Activated T-cell treated with anti-CD3 and anti-CD28 coated beads, Interleukin-2, amount 50 U/mL, for 4 hours (primary cell): ENCODE measurements at regions not wholly inside any gene's neighbourhood (a gene's known extent, or its start where the extent isn't known, plus 50 kb on each side); places are given as distances from the start of the nearest gene placed in this dataset.

Source experiments
- ATAC-seq, 2 donors: fragments of 200-7000 bp; cut with Tn5 transposase; one replicate each; pipeline ENCODE4 v1.10.0; 2021
- DNase-seq: peaks from one replicate; pipeline ENCODE4 v3.0.0-alpha.2; 2020
- H3K27me3 Mint-ChIP-seq: one replicate; pipeline ENCODE4 v1.8.0; 2021; ENCODE audit warnings: low read depth, mixed read lengths
- H3K36me3 Mint-ChIP-seq: one replicate; pipeline ENCODE4 v1.8.0; 2022; ENCODE audit warnings: mixed read lengths; ENCODE audit not compliant: insufficient read depth
- H3K4me1 Mint-ChIP-seq: one replicate; pipeline ENCODE4 v1.8.0; 2021; ENCODE audit warnings: low read depth, mixed read lengths
- H3K4me3 Mint-ChIP-seq: one replicate; pipeline ENCODE4 v1.8.0; 2021; ENCODE audit warnings: mild to moderate bottlenecking, moderate library complexity, mixed read lengths
- H3K9me3 Mint-ChIP-seq: one replicate; pipeline ENCODE4 v1.8.0; 2021; ENCODE audit warnings: mixed read lengths

DNA sequence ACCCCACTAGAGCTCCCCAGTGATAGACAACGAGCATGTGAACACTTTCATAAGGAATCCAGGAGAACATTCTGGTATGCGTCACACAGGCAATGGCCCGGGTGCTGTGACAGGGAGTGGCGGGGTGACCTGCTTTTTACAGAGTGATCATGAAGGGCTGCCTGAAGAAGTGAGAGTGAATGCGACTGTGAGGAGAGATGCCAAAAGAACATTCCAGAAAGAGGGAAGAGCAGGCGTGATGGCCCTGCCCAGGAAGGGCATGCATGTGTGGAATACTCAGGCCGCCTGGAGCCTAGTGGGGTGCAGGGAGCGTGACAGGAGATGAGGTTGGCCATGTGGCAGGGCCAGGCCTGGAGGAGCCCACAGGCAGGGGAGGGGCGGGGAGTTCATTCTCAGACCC lies 53.8 kb downstream of the FZD10 start:
- DNase-seq (no peak), ATAC-seq (no peak)
- H3K4me1 Mint-ChIP-seq: no peaks in the 10 kb centered on the region
- H3K36me3 Mint-ChIP-seq: no peaks in the 10 kb centered on the region
- peaks cover 7% of the 10 kb centered on the region for H3K9me3 Mint-ChIP-seq
- H3K27me3 Mint-ChIP-seq: peaks cover 11% of the 10 kb centered on the region
- H3K4me3 Mint-ChIP-seq: no peak overlapping the region

DNA sequence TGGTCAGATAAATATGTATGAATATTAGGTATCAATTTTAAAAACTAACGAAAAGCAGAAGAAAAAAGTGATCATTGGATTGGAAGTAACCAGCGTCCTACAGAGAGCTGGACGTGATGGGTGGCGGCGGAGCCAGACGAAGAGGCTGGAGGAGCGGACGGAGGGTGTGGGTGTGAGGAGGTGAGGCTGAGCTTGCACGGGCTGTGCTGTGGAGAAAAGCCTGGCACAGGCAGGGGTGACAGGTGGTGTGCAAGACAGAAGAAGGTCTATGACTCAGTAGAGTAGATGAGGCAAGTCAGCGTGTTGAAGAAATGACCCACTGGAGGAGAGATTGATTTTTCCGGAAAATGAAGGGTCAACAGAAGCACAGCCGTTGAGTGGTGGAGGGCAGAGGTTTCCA lies 56.4 kb downstream of the FZD10 start:
- Mint-ChIP-seq H3K27me3 (peaks cover 13% of the 10 kb centered on the region), H3K36me3 (no peaks in the 10 kb centered on the region), H3K4me1 (no peaks in the 10 kb centered on the region), H3K9me3 (peaks cover 7% of the 10 kb centered on the region), H3K4me3 (no peak overlapping the region)
- no peak for ATAC-seq
- no peak for DNase-seq

DNA sequence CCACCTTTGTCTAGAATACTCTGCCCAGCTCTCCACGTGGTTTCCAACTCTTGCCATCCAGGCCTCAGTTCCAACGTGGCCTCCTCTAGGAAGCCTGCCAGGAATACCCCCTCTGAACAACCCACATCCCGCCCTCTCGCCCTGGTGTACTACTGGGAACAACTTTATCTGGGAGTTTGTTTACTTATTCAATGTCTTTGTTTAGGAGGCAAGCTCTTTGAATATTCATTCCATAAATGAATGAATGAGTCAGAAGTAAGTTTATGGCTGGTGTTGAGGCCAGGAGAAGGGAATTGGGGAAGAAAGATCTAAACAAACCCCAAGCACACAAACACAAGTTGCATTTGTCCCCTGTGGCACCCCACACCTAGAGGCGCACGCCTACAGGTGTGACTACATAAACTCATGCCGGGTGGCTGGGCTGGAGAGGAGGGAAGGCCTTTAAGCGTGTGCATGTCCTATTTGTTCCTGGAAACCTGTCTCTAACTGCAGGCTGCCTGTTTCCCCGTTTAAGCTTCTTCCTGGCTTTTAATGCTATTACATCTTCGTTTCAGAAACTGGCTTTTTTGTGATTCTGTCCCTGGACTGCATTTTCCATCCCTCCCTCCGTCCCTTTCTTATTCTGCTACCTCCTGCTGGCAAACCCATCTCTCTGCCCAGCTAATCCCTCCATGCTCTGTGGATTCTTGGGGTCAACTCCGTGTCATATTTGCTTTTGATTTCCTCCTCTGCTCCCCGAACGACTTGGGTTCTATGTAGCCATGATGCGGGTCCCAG lies 57.9 kb downstream of the FZD10 start:
- H3K36me3 Mint-ChIP-seq: no peaks in the 10 kb centered on the region
- H3K9me3 Mint-ChIP-seq: peaks cover 7% of the 10 kb centered on the region
- no peak for DNase-seq
- no peak for ATAC-seq
- no peak overlapping the region for H3K4me3 Mint-ChIP-seq
- H3K27me3 Mint-ChIP-seq: peaks cover 12% of the 10 kb centered on the region
- H3K4me1 Mint-ChIP-seq: no peaks in the 10 kb centered on the region

DNA sequence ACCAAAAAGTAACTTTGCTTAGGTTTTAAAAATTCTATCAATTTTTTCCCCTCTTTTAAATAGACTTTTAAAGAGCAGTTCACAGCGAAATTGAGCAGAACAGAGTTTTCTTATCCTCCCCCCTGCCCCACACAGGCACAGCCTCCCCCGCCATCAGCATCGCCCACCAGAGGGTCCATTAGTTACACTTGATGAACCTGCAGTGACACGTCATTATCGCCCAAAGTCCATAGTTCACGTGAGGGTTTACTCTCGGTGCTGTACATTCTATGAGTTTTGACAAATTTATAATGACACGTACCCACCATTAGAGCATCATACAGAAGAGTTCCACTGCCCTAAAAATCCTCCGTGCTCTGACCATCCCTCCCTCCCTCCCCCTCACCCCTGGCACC lies 58.4 kb downstream of the FZD10 start:
- H3K36me3 Mint-ChIP-seq: no peaks in the 10 kb centered on the region
- DNase-seq: no peak
- no peak overlapping the region for H3K4me3 Mint-ChIP-seq

DNA sequence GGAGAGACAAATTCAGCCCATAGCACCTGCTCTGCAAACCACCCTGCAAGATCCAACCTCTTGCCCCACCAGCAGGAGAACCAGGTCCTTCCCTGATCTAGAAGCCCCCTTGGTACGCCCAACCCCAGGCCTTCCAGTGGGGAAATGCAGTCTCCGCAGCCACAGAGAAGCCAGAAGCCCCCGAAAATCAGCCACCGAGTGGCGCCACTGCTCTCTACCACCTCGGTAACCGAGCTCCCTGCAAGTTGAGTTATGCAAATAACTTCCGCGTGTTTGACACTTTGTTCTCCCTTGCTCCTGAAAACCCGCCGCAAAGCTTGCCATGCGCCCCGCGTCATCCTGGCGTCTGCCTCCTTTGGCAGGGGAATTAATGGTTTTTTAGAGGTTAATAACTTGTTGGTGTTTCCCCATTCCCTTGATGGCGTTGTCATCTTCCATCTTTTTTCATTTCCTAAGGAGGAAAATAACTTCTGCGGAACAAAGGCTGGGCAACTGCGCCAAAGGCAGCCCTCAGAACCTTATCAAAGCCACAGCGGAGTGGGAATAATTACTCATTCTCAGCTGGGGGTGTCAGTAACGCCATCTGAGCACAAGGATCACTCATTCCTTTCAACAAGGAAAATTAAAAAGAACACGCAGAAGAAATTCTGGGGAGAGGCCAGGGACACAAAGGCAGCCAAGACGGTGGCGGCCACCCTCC lies 60.4 kb downstream of the FZD10 start:
- Mint-ChIP-seq H3K27me3 (peaks cover 5% of the 10 kb centered on the region), H3K4me1 (no peaks in the 10 kb centered on the region), H3K9me3 (peaks cover under 1% of the 10 kb centered on the region), H3K36me3 (no peaks in the 10 kb centered on the region), H3K4me3 (no peak overlapping the region)
- no peak for ATAC-seq
- DNase-seq: no peak

More for the DNA sequence above, 58.4 kb downstream of the FZD10 start:
- Mint-ChIP-seq H3K9me3 (peaks cover 7% of the 10 kb centered on the region), H3K4me1 (no peaks in the 10 kb centered on the region), H3K27me3 (peaks cover 6% of the 10 kb centered on the region)
- ATAC-seq: no peak

DNA sequence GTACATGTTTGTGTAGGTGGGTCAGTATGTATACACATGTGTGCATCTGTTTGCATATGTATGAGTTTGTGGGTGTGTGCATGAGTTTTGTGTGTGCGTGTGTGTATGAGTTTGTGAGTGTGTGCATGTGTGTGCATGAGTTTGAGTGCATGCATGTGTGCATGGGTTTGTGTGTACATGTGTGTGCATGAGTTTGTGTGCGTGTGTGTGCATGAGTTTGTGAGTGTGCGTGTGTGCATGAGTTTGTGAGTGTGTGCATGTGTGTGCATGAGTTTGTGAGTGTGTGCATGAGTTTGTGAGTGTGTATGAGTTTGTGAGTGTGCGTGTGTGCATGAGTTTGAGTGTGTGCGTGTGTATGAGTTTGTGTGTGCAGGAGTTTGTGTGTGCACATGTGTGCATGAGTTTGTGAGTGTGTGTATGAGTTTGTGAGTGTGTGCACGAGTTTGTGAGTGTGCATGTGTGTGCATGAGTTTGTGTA lies 61.5 kb downstream of the FZD10 start:
- DNase-seq (no peak), ATAC-seq (no peak)
- Mint-ChIP-seq H3K27me3 (peaks cover 9% of the 10 kb centered on the region), H3K4me3 (no peak overlapping the region), H3K9me3 (no peaks in the 10 kb centered on the region), H3K4me1 (no peaks in the 10 kb centered on the region), H3K36me3 (no peaks in the 10 kb centered on the region)

DNA sequence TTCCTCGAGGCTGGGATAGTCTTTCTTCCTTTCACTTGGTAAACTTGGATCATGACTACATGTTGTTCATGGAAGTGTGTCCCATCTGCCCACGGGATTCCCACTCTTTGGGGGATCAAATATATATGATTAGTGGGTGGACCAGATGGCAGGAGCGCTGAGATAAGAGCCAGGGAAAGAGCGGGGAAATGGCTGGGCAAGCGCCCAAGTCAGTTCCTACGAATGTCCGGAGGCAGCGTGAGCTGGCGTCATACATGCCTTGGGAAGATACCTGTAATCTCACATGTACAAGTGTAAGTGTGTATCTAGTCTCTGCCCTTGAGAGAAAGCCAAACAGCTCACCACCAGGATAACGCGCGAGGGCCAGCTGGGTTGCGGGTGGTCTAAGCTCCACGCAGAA lies 62.3 kb downstream of the FZD10 start:
- Mint-ChIP-seq H3K9me3 (peaks cover under 1% of the 10 kb centered on the region), H3K27me3 (peaks cover 9% of the 10 kb centered on the region), H3K4me1 (no peaks in the 10 kb centered on the region), H3K36me3 (no peaks in the 10 kb centered on the region), H3K4me3 (no peak overlapping the region)
- DNase-seq (no peak), ATAC-seq (no peak)

DNA sequence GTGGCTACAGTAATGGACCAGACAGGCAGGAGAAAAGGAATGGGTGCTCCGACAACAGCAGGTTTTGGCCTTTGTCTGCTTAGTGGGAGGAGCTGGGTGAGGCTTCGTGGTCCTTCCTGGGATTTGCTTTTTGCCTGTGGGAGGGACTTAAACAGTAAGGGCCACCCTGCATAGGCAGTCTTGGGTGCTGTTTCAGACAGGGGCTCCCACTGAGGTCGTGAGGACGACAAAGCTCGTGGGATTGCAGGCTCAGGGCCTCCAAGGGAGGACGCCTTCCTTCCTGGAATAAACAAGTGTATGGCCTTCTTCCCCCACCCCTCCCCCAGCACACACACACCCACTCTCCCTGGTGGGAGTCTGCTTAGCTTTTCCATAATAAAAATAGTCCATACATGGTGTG lies 63.1 kb downstream of the FZD10 start:
- no peak overlapping the region for H3K4me3 Mint-ChIP-seq
- no peaks in the 10 kb centered on the region for H3K36me3 Mint-ChIP-seq
- H3K9me3 Mint-ChIP-seq: peaks cover 4% of the 10 kb centered on the region

DNA sequence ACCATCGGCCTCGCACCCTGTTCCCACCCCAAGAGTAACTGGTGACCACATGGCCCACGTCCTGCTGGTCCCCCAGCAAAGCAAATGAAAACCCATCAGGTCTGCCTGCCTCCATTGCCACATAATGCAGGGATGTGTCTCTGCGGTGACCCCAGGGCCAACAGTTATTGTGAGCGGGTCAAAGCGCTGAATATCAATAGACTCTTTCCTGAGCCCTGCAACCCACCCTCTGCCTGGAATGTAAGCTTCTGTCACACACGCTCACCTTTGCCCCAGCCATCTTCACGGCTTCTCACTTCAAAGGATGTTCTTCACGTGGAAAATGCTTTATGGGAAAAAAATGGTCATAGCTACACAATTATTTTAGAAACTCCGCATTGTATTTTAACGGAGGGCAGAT lies 63.9 kb downstream of the FZD10 start:
- peaks cover 4% of the 10 kb centered on the region for H3K9me3 Mint-ChIP-seq
- peaks cover 9% of the 10 kb centered on the region for H3K27me3 Mint-ChIP-seq

More for the DNA sequence above, 63.1 kb downstream of the FZD10 start:
- no peak for DNase-seq
- Mint-ChIP-seq H3K4me1 (no peaks in the 10 kb centered on the region), H3K27me3 (peaks cover 9% of the 10 kb centered on the region)
- no peak for ATAC-seq

DNA sequence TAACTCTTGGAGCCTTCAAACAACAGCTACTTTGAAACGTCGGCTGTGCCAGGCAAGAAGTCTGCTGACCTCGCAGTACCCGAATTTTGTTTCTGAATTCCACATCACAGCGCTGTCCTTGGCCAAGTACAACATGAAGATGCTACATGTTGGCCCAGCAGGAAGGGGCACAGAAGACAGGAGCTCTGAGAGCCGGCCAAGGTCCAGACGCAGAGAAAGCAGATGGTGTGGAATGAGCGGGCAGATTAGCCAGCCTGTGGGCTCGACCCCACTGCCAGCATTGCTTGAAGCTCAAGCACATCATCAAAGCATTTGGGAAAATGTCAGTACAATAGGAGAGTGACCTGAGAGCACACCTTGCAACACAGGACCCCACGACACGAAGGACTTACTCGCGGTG lies 64.5 kb downstream of the FZD10 start:
- H3K27me3 Mint-ChIP-seq: peaks cover 7% of the 10 kb centered on the region
- no peak for ATAC-seq
- peaks cover 4% of the 10 kb centered on the region for H3K9me3 Mint-ChIP-seq
- DNase-seq: no peak
- H3K4me1 Mint-ChIP-seq: no peaks in the 10 kb centered on the region
- no peaks in the 10 kb centered on the region for H3K36me3 Mint-ChIP-seq
- no peak overlapping the region for H3K4me3 Mint-ChIP-seq

More for the DNA sequence above, 63.9 kb downstream of the FZD10 start:
- no peaks in the 10 kb centered on the region for H3K36me3 Mint-ChIP-seq
- H3K4me1 Mint-ChIP-seq: no peaks in the 10 kb centered on the region
- H3K4me3 Mint-ChIP-seq: no peak overlapping the region
- no peak for DNase-seq
- no peak for ATAC-seq

DNA sequence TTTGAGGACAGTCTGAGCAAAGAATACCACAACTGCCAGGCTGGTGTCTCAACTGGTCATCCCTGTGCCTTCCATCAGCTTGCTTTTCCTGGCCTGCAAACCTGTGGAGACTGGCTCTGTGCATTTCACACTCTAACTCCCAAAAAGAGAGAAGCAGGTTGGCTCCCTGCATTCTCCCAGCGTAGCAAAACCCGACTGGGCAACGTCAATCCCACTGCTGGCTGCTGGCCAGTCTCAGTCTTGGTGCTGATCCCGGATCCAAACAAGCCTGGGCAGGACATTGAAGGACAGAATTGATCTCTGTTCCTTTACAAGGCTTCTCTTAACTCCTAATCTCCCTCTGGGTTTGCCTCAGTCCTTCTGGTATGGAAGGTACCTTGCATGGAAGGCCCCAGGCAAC lies 65.4 kb downstream of the FZD10 start:
- no peak for DNase-seq
- ATAC-seq: no peak
- H3K9me3 Mint-ChIP-seq: peaks cover 4% of the 10 kb centered on the region
- H3K27me3 Mint-ChIP-seq: peaks cover 7% of the 10 kb centered on the region
- no peaks in the 10 kb centered on the region for H3K4me1 Mint-ChIP-seq
- no peaks in the 10 kb centered on the region for H3K36me3 Mint-ChIP-seq
- no peak overlapping the region for H3K4me3 Mint-ChIP-seq

DNA sequence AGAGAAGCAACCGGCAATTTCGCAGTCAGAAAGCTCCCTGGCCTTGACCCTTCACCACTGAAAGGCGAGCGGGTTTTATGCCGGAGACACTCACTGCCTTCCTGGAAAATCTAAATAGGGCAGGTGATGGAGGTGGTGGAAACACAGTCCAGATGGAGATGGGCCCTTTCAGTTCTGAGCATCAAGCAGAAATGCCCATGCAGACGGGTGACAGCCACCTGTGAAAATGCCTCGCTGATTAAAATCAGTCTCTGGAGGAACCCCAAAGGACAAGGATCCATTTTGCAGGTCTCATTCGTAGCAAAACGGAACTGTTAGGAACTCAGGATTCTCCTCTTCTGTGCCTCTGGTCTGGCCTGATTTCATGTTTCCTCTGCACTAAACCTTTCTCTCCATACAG lies 74.2 kb downstream of the FZD10 start:
- ATAC-seq (no peak), DNase-seq (no peak)
- H3K4me1 Mint-ChIP-seq: no peaks in the 10 kb centered on the region
- no peaks in the 10 kb centered on the region for H3K36me3 Mint-ChIP-seq
- peaks cover 6% of the 10 kb centered on the region for H3K27me3 Mint-ChIP-seq
- H3K9me3 Mint-ChIP-seq: no peaks in the 10 kb centered on the region
- no peak overlapping the region for H3K4me3 Mint-ChIP-seq

DNA sequence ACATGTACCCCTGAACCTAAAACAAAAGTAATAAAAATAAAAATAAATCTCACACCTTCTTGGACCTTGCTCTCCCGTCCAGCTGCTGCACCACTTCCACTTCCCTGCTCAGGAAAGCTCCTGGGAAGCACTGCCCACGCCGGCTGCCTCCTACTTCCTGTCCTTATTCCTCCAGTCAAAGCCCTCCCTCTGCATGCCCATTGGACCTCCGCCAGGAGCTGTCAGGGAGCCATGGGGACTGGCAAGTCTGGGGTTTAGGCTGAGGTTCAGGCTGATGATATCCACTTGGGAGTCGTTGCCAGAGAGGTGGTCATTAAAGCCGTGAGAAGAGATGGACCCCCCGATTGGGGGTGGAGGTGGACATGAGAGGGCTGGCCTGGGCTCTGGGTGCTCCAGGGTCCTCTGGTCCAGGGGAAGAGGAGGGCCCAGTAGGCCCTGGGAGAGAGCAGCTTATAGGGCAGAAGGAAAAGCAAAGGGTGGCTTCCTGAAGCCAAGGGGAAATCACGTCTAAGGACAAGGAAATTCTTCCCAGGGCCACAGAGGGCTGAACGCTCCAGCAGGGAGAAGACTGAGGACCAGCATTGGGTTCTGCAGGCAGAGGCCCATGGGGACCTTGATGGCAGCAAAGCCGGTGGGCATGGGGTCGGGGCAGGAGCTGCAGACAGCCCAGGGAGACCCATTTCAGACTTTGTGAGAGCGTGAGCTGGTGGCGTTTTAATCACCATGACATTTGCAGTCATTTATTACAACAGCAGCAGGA lies 78.7 kb downstream of the FZD10 start:
- H3K9me3 Mint-ChIP-seq: peaks cover 5% of the 10 kb centered on the region
- no peak for ATAC-seq
- no peaks in the 10 kb centered on the region for H3K4me1 Mint-ChIP-seq
- H3K4me3 Mint-ChIP-seq: no peak overlapping the region
- DNase-seq: no peak
- no peaks in the 10 kb centered on the region for H3K36me3 Mint-ChIP-seq
- H3K27me3 Mint-ChIP-seq: peaks cover 6% of the 10 kb centered on the region

DNA sequence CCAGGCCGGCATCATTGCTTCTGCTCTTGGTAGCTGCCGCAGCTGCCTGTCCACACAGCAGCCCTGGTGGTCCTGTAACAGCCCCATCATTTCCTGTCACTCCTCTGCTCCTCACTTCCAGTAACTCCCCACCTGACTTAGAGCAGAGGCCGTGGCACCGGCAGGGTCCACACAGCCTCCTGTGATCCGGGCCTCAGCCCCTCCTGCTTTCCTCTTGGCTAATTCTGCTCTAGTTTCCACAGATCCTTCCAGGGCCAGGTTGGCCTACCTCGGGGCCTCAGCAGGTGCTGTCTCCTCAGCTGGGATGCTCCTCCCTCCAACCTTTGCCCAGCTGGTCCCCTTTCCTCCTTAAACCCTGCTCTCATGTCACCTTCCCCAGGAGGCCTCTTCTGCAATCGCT lies 80.2 kb downstream of the FZD10 start:
- Mint-ChIP-seq H3K27me3 (peaks cover 2% of the 10 kb centered on the region), H3K36me3 (no peaks in the 10 kb centered on the region), H3K4me3 (no peak overlapping the region), H3K4me1 (no peaks in the 10 kb centered on the region), H3K9me3 (peaks cover 7% of the 10 kb centered on the region)
- ATAC-seq: no peak
- no peak for DNase-seq
